ENCODE measurements at regions not wholly inside any gene's neighbourhood (a gene's known extent, or its start where the extent isn't known, plus 50 kb on each side); places are given as distances from the start of the nearest gene placed in this dataset.

DNA sequence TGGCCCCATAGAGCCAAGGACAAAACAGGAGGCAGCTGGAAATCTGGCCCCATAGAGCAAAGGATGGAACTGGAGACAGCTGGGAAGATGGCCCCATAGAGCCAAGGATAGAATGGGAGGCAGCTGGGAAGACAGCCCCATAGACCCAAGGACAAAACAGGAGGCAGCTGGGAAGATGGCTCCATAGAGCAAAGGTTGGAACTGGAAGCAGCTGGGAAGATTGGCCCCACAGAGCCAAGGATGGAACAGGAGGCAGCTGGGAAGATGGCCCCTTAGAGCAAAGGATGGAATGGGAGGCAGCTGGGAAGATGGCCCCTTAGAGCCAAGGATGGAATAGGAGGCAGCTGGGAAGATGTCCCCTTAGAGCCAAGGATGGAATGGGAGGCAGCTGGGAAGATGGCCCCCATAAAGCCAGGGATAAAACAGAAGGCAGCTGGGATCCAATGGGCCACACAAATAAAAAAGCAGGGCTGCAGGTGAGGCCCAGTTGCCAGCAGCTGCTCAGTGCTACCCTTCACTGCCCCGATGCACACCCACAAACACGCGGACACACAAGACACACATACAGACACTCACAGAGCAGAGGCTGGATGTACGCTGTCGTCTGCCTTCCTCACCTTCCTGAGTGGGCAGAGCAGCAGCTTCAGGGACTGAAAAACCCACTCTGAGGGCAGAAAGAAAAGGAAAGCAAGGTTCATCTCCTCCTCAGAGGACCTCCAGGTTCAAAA, 505.4 kb upstream of the MYT1L start:
- DNase-seq (ENCODE audit: low spot score in 2 of 2): no peak
- H3K36me3 ChIP-seq (replicated peaks): no peaks in the 10 kb centered on the region
- no peak overlapping the region for H3K4me3 ChIP-seq
- H3K27me3 ChIP-seq (ENCODE audit: low read depth): no peaks in the 10 kb centered on the region
- no peaks in the 10 kb centered on the region for H3K4me1 ChIP-seq
- in situ Hi-C loops (cut with MboI; ENCODE audit: low sequenced_read_pairs): no loop called here
- no peaks in the 10 kb centered on the region for H3K9me3 ChIP-seq

DNA sequence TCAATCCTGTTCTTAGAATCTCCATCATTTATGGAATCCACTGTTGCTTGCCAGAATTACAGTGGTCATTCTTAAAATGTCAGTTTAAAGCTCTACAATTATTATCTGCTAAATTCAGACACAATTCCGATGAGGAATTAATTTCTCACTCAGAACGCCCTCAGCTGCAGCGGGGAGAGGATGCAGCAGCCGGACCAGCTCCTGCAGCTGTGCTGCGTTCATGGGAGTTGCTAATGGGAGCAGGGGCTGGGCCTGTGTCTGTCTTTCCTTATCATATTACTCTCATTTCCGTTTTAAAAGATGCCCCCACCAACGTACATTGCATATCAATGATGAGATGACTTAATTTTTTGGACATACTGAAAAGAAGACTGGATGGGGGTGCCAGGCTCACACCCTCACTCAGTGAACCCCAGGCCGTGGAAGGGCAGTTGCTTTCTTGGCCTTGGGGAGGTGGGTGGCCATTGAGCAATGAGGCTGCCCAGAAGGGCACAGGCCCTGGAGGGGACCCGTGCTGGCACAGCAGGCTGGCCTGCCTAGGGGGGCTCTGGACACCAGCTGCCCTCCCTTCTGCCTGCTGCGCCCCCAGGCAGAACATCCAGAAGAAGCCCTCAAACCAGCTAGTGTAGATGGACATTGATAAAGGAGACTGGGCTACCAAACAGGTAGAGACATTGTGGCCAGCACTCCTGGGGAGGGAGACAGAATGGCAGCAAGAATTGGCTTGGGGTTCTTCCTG, 503.6 kb upstream of the MYT1L start:
- Histone ChIP-seq H3K4me1 (no peaks in the 10 kb centered on the region), H3K27me3 (ENCODE audit: low read depth) (no peaks in the 10 kb centered on the region), H3K36me3 (replicated peaks) (no peaks in the 10 kb centered on the region), H3K4me3 (no peak overlapping the region), H3K9me3 (no peaks in the 10 kb centered on the region)
- in situ Hi-C loops (cut with MboI; ENCODE audit: low sequenced_read_pairs): no loop called here
- DNase-seq (ENCODE audit: low spot score in 2 of 2): no peak

DNA sequence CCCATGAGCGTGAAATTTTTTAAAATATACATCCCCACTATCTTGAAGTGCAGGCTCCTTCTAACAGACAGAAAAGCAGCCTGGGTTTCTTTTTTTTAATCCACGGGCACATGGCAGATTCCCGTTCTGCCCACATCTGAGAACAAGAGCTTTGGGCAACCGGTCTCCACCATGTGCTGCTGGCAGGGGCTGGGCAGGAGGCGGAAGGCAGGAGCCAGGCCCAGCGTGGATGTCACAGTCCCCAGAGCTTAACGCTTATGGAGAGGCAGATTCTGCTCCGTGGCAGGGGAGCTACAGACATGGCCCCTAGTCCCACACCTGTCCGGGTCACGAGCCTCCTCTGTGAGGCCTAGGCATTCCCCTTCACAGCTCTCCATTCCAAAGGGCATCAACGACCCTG, 503.0 kb upstream of the MYT1L start:
- H3K9me3 ChIP-seq: no peaks in the 10 kb centered on the region
- H3K4me3 ChIP-seq: no peak overlapping the region
- in situ Hi-C loops (cut with MboI; ENCODE audit: low sequenced_read_pairs): no loop called here
- H3K27me3 ChIP-seq (ENCODE audit: low read depth): no peaks in the 10 kb centered on the region
- H3K36me3 ChIP-seq (replicated peaks): no peaks in the 10 kb centered on the region
- H3K4me1 ChIP-seq: no peaks in the 10 kb centered on the region
- no peak for DNase-seq (ENCODE audit: low spot score in 2 of 2)

DNA sequence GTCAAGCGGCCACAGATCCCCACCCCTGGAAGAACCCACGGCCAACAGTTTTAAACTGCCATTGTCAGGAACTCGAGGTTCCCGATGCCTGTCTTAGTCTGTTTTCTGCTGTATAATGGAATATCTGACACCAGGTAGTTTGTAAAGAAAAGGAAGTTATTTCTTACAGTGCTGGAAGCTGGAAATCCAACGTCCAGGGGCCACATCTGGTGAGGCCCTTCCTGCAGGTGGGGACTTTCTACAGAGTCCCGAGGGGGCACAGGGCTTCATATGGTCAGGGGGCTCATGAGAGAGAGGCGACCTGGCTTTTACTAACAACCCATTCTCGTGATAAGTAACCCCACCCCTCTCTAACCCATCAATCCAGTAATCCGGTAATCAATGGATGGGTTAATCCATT, 501.6 kb upstream of the MYT1L start:
- in situ Hi-C loops (cut with MboI; ENCODE audit: low sequenced_read_pairs): no loop called here

DNA sequence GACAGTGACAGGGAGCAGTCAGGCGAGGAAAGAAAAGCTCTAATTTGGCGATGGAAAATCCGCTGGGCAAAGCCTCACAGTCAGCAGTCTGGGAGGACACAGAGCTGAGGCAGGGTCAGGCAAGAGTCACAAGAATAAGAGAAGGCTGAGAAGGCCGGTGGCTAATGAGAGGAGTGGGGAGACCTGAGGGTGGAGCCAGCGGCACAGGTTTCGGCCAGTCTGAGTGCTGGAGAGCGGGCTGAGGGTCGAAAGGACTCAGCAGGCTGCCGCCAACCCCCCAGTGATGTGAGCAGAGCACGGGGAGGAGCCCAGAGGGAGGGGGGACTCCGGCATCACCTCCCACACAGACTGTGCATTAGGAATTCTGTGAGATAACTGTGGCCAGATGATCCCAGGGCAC, 500.6 kb upstream of the MYT1L start:
- no peaks in the 10 kb centered on the region for H3K27me3 ChIP-seq (ENCODE audit: low read depth)
- DNase-seq (ENCODE audit: low spot score in 2 of 2): no peak
- no peak overlapping the region for H3K4me3 ChIP-seq
- in situ Hi-C loops (cut with MboI; ENCODE audit: low sequenced_read_pairs): no loop called here
- no peaks in the 10 kb centered on the region for H3K4me1 ChIP-seq
- no peaks in the 10 kb centered on the region for H3K36me3 ChIP-seq (replicated peaks)
- no peaks in the 10 kb centered on the region for H3K9me3 ChIP-seq

More for the DNA sequence above, 501.6 kb upstream of the MYT1L start:
- Histone ChIP-seq H3K36me3 (replicated peaks) (no peaks in the 10 kb centered on the region), H3K4me3 (no peak overlapping the region), H3K27me3 (ENCODE audit: low read depth) (no peaks in the 10 kb centered on the region), H3K4me1 (no peaks in the 10 kb centered on the region), H3K9me3 (no peaks in the 10 kb centered on the region)
- no peak for DNase-seq (ENCODE audit: low spot score in 2 of 2)

DNA sequence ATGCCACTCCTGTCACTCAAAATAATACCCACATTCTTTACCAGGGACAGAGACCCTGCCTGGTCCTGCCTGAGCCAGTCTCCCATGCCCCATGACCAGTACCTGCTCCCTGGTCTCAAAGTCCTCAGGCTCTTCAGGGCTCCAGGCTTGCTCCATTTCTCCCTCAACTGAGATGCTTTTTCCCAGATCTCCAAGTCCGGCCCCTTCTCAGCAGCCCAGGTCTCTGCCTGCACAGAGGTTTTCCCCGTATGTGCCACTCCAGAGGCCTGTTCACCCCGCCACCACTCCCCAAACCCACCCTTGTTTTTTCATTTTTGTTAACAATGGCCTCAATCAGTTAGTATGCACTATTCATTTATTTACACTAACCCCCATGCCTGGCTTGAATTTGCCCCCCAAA, 499.5 kb upstream of the MYT1L start:
- Histone ChIP-seq H3K4me3 (no peak overlapping the region), H3K4me1 (no peaks in the 10 kb centered on the region), H3K36me3 (replicated peaks) (no peaks in the 10 kb centered on the region), H3K9me3 (no peaks in the 10 kb centered on the region), H3K27me3 (ENCODE audit: low read depth) (no peaks in the 10 kb centered on the region)
- in situ Hi-C loops (cut with MboI; ENCODE audit: low sequenced_read_pairs): no loop called here
- no peak for DNase-seq (ENCODE audit: low spot score in 2 of 2)

DNA sequence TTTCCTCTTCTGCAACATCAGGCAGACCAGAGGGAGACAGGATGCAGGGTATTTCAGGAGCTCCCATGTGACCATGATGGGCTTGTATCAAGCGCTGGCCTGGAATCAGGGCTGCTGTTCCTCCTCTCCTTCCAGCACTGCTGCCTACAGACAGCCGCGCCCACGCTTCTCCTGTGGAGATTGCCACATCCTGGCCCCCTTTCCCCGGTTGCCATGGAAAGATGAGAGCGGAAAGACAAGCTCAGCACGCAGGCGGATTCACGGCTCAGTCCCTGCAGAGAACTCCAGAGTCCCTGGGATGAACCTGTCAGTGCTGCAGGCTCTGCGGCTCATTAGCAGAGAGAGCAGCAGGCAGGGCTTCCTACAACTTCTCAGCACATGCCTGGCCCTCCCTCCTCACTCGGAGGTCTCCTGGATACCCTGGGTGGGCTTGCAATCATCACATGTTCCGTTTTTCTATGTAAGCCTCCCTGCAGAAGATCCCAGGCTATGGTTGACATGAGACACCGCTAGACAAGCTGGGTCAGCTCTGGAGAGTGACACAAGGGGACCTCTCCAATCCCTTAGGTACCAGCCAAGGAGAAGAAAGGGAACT, 497.8 kb upstream of the MYT1L start:
- in situ Hi-C loops (cut with MboI; ENCODE audit: low sequenced_read_pairs): no loop called here
- no peak for DNase-seq (ENCODE audit: low spot score in 2 of 2)

DNA sequence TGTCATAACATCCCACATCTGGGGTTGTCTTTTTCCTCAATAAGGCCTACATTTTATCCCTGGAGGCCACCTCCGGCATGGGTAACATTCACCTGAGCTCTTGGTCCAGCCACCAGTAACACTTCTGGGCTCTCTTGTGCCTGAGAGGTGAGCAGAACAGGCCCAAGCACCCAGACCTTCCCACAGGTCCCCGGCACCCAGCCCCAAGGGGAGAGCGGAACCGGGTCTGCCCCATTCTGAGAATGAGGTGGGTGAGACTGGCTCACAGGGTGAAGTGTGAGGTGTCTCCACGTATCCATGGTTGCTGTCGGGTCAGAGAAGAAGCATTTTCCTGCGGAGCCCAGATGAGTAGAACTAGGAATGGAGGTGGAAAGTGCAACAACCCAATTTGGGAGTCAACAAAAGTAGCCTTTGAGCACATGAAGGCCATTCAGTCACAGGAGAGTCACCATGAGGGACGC, 496.7 kb upstream of the MYT1L start:
- Histone ChIP-seq H3K4me1 (no peaks in the 10 kb centered on the region), H3K36me3 (replicated peaks) (no peaks in the 10 kb centered on the region), H3K4me3 (no peak overlapping the region), H3K9me3 (no peaks in the 10 kb centered on the region), H3K27me3 (ENCODE audit: low read depth) (no peaks in the 10 kb centered on the region)
- no peak for DNase-seq (ENCODE audit: low spot score in 2 of 2)
- in situ Hi-C loops (cut with MboI; ENCODE audit: low sequenced_read_pairs): no loop called here

More for the DNA sequence above, 497.8 kb upstream of the MYT1L start:
- H3K27me3 ChIP-seq (ENCODE audit: low read depth): no peaks in the 10 kb centered on the region
- H3K36me3 ChIP-seq (replicated peaks): no peaks in the 10 kb centered on the region
- H3K4me3 ChIP-seq: no peak overlapping the region
- H3K4me1 ChIP-seq: no peaks in the 10 kb centered on the region
- H3K9me3 ChIP-seq: no peaks in the 10 kb centered on the region

DNA sequence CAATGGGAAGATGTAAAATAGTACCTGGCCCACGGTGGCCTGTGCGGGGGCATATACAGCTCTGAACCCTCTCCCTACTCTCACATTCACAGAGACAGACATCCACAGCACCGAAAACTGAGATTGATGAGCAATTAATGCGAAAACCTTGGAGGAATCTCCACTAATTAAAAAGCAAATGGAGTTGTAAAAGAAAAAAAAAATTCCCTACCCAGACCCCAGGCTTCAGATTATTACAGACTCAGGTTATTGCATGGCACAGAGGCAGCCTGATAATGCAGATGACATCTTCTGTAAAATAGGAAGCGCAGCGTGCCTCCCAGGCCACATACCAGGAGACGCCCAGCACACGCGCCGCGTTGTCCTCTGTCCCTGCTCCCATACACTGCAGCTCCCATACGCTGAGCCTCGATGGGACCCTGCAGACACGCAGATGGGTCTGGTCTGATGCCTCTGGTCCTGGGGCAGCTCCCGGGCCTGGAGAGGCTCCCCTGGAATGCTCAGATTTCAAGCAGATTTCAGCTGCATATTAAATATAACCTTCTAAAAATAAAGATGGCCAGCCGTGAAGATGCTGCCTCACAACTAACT, 496.1 kb upstream of the MYT1L start:
- no peaks in the 10 kb centered on the region for H3K27me3 ChIP-seq (ENCODE audit: low read depth)
- no peak overlapping the region for H3K4me3 ChIP-seq
- DNase-seq (ENCODE audit: low spot score in 2 of 2): no peak
- H3K36me3 ChIP-seq (replicated peaks): no peaks in the 10 kb centered on the region
- H3K9me3 ChIP-seq: no peaks in the 10 kb centered on the region
- H3K4me1 ChIP-seq: no peaks in the 10 kb centered on the region
- in situ Hi-C loops (cut with MboI; ENCODE audit: low sequenced_read_pairs): no loop called here

DNA sequence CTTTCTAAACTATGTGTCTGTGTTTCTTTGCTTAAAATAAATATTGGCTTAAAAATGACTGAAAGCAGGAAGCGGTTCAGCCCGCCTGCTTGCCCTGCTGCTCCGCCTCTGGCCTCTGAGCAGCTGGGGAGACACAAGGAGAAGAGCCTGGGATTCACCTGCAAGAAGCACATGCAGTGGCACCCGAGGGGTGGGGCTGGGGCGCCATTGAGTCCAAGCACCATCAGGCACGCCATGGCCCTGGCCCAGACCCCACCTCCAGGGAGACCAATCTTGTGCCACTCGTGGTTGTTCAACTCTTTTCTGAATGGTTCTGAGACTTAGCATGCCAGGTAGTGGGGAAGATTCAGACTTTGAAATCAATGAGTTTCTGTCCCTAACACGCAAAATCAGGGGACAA, 495.5 kb upstream of the MYT1L start:
- Histone ChIP-seq H3K4me3 (no peak overlapping the region), H3K36me3 (replicated peaks) (no peaks in the 10 kb centered on the region), H3K9me3 (no peaks in the 10 kb centered on the region), H3K4me1 (no peaks in the 10 kb centered on the region), H3K27me3 (ENCODE audit: low read depth) (no peaks in the 10 kb centered on the region)
- DNase-seq (ENCODE audit: low spot score in 2 of 2): no peak
- in situ Hi-C loops (cut with MboI; ENCODE audit: low sequenced_read_pairs): no loop called here

DNA sequence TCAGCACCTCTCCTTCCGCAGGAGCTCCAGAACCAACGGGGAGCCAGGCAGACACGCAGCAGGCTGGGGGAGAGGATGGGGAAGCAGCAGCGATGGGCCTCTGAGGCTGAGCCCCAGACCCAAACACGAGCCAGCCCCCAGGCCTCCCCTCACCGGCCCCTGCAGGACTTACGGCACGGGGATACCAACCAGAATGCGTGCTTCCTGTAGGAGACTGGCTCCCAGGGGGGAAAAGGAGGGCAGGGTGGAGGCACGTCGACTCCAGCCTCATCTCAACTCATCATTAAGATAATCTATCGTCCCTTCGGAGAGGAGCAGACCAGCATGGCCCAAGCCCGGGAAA, 495.1 kb upstream of the MYT1L start:
- no peaks in the 10 kb centered on the region for H3K27me3 ChIP-seq (ENCODE audit: low read depth)
- in situ Hi-C loops (cut with MboI; ENCODE audit: low sequenced_read_pairs): no loop called here
- no peak overlapping the region for H3K4me3 ChIP-seq
- H3K36me3 ChIP-seq (replicated peaks): no peaks in the 10 kb centered on the region
- DNase-seq (ENCODE audit: low spot score in 2 of 2): no peak
- H3K4me1 ChIP-seq: no peaks in the 10 kb centered on the region
- no peaks in the 10 kb centered on the region for H3K9me3 ChIP-seq

DNA sequence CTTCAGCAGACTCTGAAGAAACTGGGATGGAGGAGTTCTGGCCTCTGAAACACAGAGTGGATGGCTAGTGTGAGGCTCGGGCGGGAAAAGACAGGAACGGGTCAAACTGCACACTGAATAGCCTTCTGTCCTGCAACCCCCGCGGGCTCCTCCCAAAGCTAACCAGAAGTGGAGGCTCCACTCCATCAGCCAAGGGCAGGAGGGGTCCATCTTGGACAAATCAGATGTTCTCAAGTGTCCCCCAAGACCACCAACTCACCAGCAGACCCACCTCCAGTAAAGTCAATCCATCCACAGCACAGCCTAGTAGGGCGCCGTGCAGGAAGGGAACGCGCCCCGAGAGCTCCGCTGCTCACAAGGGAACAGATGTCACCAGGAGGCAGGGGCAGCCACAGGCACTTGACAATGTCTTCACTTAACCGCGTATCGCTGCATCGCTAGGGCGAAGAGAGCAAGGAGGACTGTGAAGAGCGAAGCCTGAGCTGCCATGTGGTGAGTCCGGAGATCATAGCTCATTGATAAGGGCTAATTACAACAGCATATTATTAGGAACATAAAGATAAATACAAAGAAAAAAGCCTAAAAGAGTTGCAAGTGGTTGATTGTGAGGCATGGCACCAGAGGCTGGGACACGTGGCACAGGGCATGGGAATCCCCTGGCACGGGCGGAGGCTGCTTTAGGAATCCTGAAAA, 494.6 kb upstream of the MYT1L start:
- in situ Hi-C loops (cut with MboI; ENCODE audit: low sequenced_read_pairs): no loop called here

DNA sequence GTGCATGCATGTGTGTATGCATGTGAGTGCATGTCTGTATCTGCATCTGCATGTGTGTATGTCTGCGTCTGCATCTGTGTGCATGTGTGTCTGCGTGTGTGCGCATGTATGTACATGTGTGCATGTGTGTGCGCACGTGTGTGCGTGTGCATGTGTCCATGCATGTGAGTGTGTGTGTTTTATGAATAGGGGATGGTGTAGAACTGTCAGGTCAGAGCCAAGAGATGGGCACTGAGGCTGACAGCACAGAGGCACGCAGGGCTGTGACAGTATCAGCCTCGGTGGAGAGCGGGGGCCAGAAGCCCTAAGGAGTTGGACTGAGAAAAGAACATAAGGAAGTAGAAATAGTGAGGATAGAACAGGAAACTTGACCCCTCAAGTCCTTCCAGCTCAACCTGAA, 494.0 kb upstream of the MYT1L start:
- Histone ChIP-seq H3K9me3 (no peaks in the 10 kb centered on the region), H3K4me1 (no peaks in the 10 kb centered on the region), H3K4me3 (no peak overlapping the region), H3K27me3 (ENCODE audit: low read depth) (no peaks in the 10 kb centered on the region), H3K36me3 (replicated peaks) (no peaks in the 10 kb centered on the region)
- in situ Hi-C loops (cut with MboI; ENCODE audit: low sequenced_read_pairs): no loop called here
- DNase-seq (ENCODE audit: low spot score in 2 of 2): no peak

More for the DNA sequence above, 494.6 kb upstream of the MYT1L start:
- no peak overlapping the region for H3K4me3 ChIP-seq
- no peaks in the 10 kb centered on the region for H3K4me1 ChIP-seq
- DNase-seq (ENCODE audit: low spot score in 2 of 2): no peak
- H3K27me3 ChIP-seq (ENCODE audit: low read depth): no peaks in the 10 kb centered on the region
- H3K9me3 ChIP-seq: no peaks in the 10 kb centered on the region
- H3K36me3 ChIP-seq (replicated peaks): no peaks in the 10 kb centered on the region
